ENCODE measurements at regions not wholly inside any gene's neighbourhood (a gene's known extent, or its start where the extent isn't known, plus 50 kb on each side); places are given as distances from the start of the nearest gene placed in this dataset.

- no peak overlapping the region for H3K4me3 ChIP-seq (ENCODE audit: low read length)
- DNase-seq (ENCODE audit: low read depth, low spot score): no peak
Measured at GRCh38 chr2:23237147-23237546, 147.8 kb upstream of the KLHL29 start.

GRCh38 chr2:23238011-23238657 lies 146.8 kb upstream of the KLHL29 start:
- H3K4me3 ChIP-seq (ENCODE audit: low read length): no peak overlapping the region
- DNase-seq (ENCODE audit: low read depth, low spot score): no peak

- no peak overlapping the region for H3K4me3 ChIP-seq (ENCODE audit: low read length)
- no peak for DNase-seq (ENCODE audit: low read depth, low spot score)
Measured at GRCh38 chr2:23239374-23239773, 145.6 kb upstream of the KLHL29 start.

GRCh38 chr2:23241121-23241520 lies 143.9 kb upstream of the KLHL29 start:
- no peak for DNase-seq (ENCODE audit: low read depth, low spot score)
- H3K4me3 ChIP-seq (ENCODE audit: low read length): no peak overlapping the region

- no peak overlapping the region for H3K4me3 ChIP-seq (ENCODE audit: low read length)
- no peak for DNase-seq (ENCODE audit: low read depth, low spot score)
Measured at GRCh38 chr2:23241611-23242245, 143.3 kb upstream of the KLHL29 start.

- no peak for DNase-seq (ENCODE audit: low read depth, low spot score)
- H3K4me3 ChIP-seq (ENCODE audit: low read length): no peak overlapping the region
Measured at GRCh38 chr2:23243073-23243659, 141.8 kb upstream of the KLHL29 start.

- no peak overlapping the region for H3K4me3 ChIP-seq (ENCODE audit: low read length)
- no peak for DNase-seq (ENCODE audit: low read depth, low spot score)
Measured at GRCh38 chr2:23244617-23245016, 140.4 kb upstream of the KLHL29 start.

- H3K4me3 ChIP-seq (ENCODE audit: low read length): no peak overlapping the region
Measured at GRCh38 chr2:23246992-23247683, 137.8 kb upstream of the KLHL29 start.

GRCh38 chr2:23248667-23249066 lies 136.3 kb upstream of the KLHL29 start:
- no peak for DNase-seq (ENCODE audit: low read depth, low spot score)
- H3K4me3 ChIP-seq (ENCODE audit: low read length): no peak overlapping the region

More at GRCh38 chr2:23246992-23247683, 137.8 kb upstream of the KLHL29 start:
- no peak for DNase-seq (ENCODE audit: low read depth, low spot score)

- DNase-seq (ENCODE audit: low read depth, low spot score): no peak
- H3K4me3 ChIP-seq (ENCODE audit: low read length): no peak overlapping the region
Measured at GRCh38 chr2:23249348-23249747, 135.6 kb upstream of the KLHL29 start.

- no peak overlapping the region for H3K4me3 ChIP-seq (ENCODE audit: low read length)
- DNase-seq (ENCODE audit: low read depth, low spot score): no peak
Measured at GRCh38 chr2:23250371-23250770, 134.6 kb upstream of the KLHL29 start.

- H3K4me3 ChIP-seq (ENCODE audit: low read length): no peak overlapping the region
- DNase-seq (ENCODE audit: low read depth, low spot score): no peak
Measured at GRCh38 chr2:23256643-23257042, 128.3 kb upstream of the KLHL29 start.

- no peak for DNase-seq (ENCODE audit: low read depth, low spot score)
- H3K4me3 ChIP-seq (ENCODE audit: low read length): no peak overlapping the region
Measured at GRCh38 chr2:23260621-23261020, 124.4 kb upstream of the KLHL29 start.

- no peak for DNase-seq (ENCODE audit: low read depth, low spot score)
- no peak overlapping the region for H3K4me3 ChIP-seq (ENCODE audit: low read length)
Measured at GRCh38 chr2:23268467-23269263, 116.3 kb upstream of the KLHL29 start.

- no peak for DNase-seq (ENCODE audit: low read depth, low spot score)
- H3K4me3 ChIP-seq (ENCODE audit: low read length): no peak overlapping the region
Measured at GRCh38 chr2:23269747-23270146, 115.2 kb upstream of the KLHL29 start.

GRCh38 chr2:23270810-23271209 lies 114.2 kb upstream of the KLHL29 start:
- no peak overlapping the region for H3K4me3 ChIP-seq (ENCODE audit: low read length)
- no peak for DNase-seq (ENCODE audit: low read depth, low spot score)

GRCh38 chr2:23271230-23271629 lies 113.7 kb upstream of the KLHL29 start:
- no peak overlapping the region for H3K4me3 ChIP-seq (ENCODE audit: low read length)
- DNase-seq (ENCODE audit: low read depth, low spot score): no peak

- H3K4me3 ChIP-seq (ENCODE audit: low read length): no peak overlapping the region
- DNase-seq (ENCODE audit: low read depth, low spot score): no peak
Measured at GRCh38 chr2:23273786-23274185, 111.2 kb upstream of the KLHL29 start.

GRCh38 chr2:23280401-23280800 lies 104.6 kb upstream of the KLHL29 start:
- DNase-seq (ENCODE audit: low read depth, low spot score): no peak
- no peak overlapping the region for H3K4me3 ChIP-seq (ENCODE audit: low read length)

Data from Jurkat, Clone E6-1 (cell line).